Dedifferentiated amniotic fluid mesenchymal stem cell (primary cell): ENCODE measurements at regions not wholly inside any gene's neighbourhood (a gene's known extent, or its start where the extent isn't known, plus 50 kb on each side); places are given as distances from the start of the nearest gene placed in this dataset.

Experiments
- DNase-seq: peaks from one replicate; pipeline ENCODE4 v3.0.0-alpha.2; 2016; ENCODE audit errors: extremely low spot score

DNA sequence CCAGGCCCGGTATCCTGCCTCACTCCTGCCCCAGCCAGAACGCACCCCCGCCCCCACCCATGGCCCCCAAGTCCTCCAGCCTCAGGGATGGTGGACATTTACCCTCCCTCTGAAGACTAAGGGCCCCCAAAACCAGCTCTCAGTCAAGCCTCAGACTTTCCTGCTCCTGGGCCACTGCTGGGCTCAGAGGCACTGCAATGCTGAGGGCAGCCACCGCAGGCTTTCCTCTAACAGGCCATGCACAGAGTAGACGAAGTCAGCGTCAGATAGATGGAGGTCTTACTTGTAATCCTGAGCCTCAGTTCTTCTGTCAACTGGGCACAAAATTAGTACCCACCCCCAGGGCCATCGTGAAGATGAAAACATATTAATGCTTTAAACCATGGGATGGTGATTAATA lies 92.6 kb downstream of the TTC32 start:
- no peak for DNase-seq

DNA sequence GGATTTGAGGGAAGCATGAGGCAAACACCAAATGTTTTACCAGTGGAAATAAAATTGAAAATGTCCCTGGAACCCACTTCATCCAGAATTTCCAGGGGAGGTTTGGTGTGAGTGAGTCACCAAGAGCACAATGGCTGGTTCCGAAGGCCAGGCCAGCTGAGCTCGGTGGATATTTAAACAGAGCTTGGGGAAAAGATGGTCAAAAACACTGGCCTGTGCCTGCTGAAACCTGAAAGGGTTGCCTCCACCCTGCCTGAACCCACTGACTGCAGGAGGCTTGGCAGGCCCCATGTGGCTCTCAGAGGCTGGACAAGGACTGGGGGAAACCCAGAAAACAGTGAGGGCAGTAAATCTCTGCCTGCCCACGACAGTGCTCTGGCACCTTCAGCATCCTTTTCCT lies 93.9 kb downstream of the TTC32 start:
- no peak for DNase-seq

DNA sequence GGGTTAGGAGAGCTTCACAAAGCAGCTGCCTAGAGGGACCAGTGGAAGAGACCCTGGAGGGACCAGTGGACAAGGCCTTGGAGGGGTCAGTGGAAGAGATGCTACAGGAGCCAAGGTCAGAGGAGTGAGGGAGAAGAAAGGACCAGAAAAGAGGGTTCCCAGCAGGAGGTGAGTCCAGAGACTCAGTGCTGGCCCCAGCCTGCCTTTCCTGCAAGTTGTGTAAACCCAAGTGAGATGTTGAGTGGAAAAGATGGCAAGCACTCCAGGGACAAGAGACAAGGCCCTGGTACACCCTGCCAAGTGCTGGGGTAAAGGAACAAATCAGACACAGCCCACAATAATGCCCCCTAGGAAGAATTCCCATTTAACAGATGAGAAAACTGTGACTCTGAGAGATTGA lies 94.4 kb downstream of the TTC32 start:
- no peak for DNase-seq

DNA sequence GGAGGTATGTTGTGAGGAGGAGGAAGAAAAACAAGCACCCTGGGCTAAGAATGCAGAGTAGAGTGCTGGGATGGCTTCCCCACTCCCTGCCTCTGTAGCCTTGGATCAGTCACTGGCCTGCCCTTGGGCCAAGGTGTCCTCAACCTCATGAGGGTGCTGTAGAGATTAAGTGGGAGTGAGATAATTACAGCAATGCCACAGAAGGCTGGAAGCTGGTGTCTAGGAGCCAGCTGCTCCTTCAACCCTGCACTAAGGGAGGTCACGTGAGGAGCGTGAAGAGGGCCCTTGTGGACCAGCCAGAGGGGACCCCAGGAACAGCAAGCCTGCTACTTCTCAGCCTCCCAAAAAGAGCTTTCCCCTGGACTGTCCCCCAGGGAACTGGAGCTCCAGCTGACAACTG lies 95.2 kb downstream of the TTC32 start:
- no peak for DNase-seq

DNA sequence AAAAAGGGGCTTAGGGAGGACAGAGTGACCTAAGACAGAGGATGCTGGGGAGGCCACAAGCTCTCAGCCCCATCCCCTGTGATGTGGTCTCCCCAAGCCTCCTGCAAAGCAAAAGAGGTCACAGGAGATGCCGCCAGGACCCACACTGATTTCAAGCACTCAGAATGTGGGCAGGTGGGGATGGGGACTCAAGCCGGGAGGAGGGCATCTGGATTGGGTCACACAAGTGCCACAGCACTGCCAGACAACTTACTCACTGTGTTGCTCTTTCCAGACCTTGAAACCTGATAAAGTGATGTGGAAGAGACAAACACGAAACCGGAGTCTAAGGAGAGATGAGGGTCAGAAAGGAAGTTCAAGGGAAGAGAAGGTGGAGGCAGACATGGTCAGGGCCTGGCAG lies 95.7 kb downstream of the TTC32 start:
- DNase-seq: no peak

DNA sequence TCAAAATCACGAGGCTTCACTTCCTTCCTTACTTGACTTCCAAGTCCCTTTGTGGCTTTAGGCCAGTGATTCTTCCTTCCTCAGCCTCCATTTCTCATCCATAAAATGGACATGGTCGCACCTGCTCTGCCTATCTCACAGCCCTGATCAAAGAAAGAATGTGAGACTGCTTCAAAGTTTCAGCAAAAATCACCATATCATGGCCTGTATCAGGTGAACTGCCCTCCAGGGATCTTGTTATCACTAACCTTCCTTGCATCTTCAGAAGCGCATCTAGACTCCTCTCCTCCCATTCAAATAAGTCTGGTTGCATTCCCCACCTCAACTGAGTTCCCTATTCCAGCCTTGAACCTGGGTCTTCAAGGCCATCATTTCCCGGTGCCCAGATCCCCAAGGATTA lies 96.5 kb downstream of the TTC32 start:
- no peak for DNase-seq

DNA sequence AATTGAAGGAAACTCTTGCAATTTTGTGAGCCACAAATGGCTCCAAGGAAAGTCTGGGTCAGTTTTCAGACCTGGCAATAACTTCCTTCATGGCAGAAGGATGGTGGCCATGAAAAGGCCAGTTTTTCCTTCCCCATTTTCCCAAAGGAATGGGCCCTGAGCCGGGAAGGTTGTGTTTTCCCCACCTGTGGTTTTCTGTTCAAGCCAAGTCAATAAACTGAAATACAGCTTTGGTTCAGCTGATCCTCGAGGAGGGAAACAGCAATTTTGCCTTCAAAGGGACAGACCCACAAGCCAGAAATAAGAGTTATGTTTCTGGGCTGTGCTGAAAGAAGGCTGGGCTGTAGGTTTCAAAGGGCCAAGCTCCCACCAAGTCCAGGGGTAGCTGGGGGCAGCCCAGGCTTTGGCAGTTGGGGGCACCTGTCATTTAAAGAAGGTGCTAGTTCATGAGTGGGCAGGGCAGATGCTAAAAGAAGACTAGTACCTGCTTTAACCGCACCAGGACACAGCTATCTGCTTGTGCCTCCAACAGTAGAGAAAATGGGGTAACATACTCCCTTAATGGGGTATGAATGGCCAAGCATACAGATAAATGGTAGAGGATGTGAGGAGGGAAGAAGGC lies 97.0 kb downstream of the TTC32 start:
- no peak for DNase-seq

DNA sequence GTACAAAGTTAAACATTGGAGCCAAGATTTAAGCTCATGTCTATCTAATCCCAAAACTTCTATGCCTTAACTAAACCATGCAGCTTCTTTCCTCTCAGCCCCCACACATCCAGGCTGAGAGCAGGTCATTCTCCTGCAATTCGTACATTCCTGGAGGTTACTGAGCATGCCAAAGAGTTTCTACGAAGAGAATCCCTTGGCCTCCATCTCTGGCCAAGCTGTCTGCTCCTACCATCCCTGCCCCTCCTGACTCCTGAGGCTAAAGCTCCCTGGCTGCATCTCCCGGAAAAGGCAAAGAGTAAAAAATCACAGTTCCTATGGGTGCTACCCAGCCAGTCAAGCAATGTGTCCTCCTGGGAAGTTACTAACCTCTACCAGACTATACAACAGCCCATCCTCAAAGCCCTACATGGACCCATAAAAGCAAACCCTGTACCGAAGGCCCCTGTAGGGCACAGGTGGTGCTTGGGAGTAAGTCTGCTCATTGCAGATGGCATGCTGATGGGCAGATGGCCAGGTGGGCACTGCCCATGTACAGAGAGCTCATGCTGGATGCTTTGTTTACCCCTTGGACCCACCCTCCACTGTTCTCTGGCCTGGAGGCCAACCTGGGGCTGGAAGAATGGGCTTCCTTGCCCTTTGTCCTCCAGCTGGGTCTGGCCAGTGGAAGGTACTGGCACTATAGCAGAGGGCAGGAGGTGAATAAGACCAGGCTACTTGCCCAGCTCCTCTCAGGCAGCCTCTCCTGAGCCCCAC lies 99.5 kb downstream of the TTC32 start:
- DNase-seq: no peak

DNA sequence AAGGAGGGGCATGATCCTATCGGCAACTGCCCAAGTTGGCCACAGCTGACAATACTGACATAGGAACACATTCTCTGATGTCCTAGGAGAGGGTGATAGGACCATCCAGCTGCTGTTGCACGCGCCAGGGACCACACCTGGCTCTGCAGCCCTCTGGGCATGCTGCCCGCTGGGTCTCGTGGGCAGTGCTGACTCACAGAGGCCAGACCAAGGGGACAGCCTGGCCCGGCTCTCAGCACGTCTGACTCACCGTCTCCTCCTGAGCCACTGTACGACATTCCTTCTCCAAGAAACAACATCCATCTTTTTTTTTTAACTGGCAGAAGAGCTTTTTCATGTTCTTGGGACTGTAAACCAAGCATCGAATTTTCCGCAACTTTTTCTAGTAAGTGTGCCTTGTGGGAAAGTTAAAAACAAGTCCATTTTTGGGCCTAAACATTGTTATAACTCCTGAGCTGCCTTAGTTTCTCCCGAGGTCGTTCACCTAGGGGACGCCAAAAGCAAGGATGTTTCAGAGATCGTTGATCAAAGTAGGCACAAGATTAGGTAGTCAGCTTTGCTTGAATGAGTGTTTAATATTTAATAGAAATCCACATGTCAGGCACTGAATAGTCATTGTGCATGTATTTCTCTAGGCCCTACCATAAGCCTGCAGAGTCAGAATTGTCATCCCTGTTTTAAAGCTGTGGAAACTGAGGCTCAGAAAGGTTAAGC lies 100.3 kb downstream of the TTC32 start:
- DNase-seq: peak; percentile 90

DNA sequence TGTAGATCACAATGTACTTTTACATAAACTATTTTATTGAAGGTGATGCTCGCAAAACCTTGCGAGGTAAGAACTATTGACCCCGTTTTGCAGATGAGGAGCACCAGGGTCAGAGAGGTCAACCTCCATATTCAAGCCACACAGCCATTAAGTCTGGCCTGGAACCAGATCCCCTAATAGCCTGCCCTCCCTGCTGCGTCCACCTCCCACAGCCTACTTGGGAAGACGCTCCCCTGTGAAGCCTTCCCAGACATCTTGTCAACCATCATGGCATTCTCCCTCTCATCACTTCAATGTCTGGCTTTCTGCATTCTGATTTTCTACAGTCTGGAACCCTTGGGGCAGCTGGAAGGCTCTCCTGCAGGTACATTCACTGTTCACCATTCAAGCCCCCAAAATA lies 101.0 kb downstream of the TTC32 start:
- no peak for DNase-seq

DNA sequence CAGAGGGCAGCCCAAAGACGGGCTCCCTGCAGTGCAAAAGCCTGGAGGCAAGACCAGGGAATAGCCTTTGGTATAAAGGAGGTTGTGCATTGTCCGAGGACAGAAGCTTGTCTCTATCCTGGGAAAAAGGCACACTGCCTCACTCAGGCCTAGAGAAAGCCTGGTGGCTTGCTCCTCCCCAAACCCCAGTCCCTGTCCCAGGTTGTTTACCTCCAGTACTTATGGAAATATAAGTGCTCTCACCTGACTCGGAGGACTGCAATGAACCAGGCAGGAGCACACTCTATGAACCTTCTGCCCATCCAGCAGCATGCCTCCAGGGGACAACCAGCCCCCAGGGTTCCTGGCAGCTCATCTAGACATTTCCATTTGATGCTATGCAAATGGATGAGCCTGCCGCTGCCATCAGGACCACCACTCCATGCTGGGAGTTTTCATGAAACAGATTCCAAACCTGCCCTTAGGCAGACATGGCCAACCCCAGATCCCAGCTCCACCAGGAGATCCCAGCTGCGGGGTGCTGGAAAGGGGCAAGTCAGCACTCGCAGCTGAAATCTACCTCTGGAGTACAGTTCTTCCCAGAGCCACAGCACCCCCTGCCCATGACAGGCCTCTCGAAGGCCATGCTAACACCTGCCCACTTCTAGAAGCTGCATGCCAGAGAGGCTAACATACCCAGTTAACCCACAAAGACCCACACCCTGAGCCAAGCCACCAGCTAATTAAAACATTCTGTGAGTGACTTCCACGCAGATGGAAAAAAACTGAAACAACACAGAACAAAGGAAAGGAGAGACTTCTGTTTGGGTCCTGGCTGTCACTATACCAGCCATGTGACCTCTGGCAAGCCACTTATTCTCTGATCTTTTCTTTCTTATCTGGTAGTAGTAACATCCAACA lies 101.7 kb downstream of the TTC32 start:
- DNase-seq: no peak

DNA sequence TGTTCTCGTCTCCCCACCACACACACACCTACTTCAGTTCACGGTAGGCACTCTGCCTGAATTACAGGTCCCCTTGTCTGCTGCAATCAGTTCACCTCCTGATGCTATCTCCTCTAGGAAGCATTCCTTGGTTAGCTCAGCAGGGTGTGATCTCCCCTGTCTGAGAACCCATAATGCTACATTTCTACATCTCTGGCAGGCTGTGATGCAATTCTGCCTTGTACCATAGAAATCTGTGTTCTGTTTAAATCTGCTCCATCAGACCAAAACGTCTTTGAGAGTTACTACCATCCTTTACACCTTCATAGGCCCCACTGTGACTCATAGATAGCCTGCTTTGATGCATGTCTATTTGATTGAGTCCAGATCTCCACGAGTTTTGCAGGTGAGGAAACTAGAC lies 103.9 kb downstream of the TTC32 start:
- DNase-seq: peak; percentile 53

DNA sequence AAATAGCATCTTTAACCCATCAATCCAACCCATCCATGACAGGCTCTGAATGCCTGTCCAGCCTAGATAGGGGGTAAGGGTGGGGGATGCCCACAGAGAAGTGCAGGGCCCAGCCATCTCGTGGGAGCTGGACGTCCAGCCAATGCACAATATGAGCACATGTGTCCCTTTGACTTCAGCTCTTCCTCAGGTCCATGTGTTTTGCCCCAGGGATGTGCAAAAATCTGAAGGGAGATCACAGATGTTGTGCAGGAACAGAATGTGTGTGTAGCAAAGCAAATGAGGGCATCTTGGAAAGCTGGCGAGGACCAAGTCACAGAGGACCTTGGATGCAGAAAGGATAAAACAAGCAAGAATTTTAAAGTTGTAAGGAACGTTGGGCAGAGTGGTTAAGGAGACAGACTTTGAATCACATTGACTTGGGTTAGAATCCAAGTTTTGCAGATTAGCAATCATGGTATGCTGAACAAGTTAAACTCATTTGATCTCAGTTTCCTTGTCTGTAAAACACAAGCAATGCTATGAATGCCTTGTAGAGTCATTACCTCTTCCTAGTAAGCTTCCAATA lies 104.5 kb downstream of the TTC32 start:
- no peak for DNase-seq

DNA sequence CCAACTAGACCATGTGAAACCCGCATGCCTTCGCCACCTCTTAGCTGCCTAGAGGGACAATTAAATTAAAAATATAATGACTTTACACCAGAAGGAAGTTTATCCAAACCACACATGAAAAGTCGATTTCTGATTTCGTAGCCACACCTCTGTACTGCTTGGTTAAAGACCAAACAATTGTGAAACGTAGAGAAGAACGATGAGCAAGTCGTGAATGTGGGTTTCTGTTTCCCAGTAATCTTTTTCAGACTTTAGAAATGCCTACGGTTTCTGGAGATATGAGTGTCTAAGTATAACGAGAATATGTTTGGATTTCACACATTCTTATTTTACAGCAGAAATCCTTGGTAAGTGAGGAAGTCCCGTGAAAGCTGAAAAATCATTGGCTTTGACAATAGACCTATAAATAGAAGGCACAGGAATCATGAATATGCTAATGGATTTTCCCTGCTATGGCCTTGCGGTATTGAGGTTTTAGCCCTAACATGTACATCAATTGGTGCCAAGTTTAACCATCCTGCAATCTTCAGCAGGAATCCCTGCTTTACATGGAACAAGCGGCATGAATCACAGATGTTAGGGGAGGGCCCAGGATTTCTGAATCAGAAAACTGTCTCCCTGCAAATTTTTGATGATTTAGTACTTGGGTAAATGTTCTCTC lies 105.6 kb downstream of the TTC32 start:
- peak; percentile 78 for DNase-seq

DNA sequence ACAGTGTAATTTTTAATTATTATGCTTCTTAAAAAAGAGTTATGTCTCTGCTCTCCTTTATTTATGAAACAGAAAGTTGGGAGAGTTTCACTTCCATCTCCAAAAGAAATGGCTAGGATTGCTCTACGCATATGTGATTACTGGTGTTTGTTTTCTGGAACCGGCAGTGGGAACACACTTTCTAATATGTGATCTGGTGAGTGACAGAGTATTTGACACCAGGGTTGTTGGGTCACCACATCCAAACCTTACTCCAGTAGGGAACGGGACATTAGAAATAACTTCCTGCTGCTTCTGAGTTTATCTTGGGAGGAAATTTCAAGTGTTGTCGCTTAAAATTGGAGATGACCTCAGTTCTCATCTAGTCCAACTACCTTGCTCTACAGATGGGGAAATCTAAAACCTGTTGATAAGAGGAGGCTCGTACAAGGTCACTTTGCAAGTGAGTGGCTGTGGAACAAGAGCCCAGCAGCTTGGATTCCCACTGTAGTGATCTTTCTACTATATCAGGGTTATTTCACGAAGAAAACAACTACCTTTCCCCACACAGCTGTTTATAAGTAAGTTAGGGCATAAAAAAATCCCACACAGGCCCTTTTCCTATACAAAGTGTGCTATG lies 108.5 kb downstream of the TTC32 start:
- no peak for DNase-seq

DNA sequence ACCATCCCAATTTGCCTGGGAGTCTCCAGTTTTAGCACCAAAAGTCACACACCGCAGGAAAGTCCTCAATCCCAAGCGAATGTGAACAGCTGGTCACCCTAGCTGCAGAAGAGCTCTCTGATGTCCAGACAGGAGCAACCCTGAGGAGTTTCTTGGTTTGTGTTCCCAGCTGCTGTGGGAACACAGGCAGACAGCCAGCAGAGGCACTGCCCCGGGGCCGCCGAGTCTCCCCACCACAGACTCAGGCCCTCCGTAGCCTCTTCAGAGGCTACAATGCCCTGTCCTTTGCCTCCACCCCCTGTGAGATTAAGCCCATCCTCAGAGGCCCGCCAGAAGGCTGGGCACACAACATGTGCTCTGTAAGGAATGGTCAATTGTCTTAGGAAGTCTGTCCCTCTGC lies 111.5 kb downstream of the TTC32 start:
- DNase-seq: no peak

DNA sequence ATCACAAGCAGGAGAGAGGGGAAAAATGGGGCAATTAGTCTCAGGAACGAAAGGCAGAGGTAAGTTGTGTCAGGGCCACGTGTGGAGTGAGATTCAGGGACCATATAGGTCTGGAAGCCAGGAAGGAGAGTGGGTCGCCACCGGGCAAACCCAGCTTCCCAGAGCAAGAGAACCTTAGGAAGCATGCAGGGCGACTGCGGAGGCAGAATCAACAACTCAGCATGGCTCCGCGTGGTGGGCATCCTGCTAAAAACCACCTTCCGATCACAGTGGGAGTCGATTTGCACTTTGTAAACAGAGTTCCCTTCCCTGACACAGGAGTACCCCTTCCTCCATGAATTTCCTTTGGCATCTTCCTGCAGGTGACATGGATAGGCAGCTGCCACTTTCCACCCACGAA lies 114.6 kb downstream of the TTC32 start:
- no peak for DNase-seq

DNA sequence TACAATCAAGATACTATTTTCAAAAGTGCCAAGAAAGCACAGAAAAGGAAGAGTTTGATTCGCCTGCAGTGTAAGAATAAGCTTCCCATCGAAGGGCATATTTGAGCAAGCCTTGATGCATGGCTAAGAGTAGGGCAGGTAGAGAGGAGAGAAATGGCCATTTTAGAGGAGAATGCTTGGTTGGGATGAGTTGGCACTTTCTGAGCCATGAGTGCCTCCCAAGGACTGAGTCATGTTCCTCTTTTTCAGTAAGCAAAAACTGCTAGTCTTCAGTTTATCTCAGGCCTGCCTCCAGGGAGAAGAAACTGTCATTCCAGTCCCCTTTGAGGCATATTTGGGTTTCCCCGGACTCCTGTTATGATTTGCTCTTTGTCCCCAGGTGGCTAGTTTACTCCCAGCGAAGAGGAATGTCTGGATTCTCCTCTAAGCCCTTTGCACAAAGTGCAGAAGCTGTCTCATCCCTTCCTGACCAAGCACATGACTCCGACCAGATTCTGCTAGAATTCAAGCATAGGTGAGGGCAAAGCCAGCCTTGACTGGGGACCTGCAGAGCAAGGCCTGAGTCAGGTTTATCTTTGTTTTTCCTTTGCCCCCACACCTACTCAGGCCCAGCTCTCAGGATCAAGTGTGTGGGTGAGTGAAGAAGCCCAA lies 115.2 kb downstream of the TTC32 start:
- peak; percentile 75 for DNase-seq

DNA sequence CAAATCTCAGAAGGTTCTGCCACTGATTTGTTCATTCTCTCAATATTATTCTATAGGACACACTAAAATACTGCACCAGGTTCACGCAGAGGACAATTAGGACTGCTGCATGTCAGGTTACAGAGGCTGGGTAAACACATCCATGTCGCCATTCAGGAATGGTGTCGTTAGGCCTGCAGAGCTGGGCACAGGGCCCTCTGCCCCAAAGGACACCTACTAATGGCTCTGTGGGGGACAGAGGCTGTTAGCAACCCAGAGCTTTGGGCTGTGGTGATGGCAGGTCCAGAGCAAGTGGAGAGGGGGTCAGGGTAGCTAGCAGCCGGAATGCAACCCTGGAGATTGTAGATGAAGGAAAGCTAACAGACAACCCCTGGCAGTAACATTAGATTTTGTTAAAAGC lies 115.9 kb downstream of the TTC32 start:
- DNase-seq: no peak

DNA sequence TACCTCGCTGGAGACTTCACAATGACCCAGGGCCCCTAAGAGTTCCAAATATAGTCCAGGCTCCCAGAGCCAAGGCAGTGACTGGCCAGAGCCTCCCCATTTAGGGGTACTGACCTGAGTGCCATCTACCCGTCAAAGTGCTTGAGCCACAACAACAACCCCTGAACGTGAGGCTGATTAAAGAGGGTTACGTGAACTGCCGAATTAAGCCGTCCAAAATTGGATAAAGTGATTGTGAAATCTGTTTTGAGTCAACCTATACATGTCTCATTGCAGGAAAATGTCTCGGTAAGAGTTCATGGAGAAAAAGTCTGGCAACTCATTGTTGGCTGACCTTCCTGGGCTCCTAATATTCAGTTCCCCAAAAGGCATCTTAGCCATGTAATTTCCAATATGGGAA lies 116.3 kb downstream of the TTC32 start:
- no peak for DNase-seq
